CD8-positive, alpha-beta memory T cell (primary cell): ENCODE measurements at regions not wholly inside any gene's neighbourhood (a gene's known extent, or its start where the extent isn't known, plus 50 kb on each side); places are given as distances from the start of the nearest gene placed in this dataset.

Experiments
- CTCF ChIA-PET: fragments of 350-600 bp; sonication (Branson Sonifier 250); formaldehyde crosslinking; loops from one replicate; lab custom pipeline; 2021; ENCODE audit warnings: antibody characterized with exemption; lab: Charles Lee
- POLR2A ChIA-PET: fragments of 350-600 bp; sonication (Branson Sonifier 250); formaldehyde crosslinking; loops from one replicate; lab custom pipeline; 2021; ENCODE audit warnings: antibody characterized with exemption; lab: Charles Lee
- DNase-seq, 5 donors: peaks; one replicate each; pipeline versions ENCODE4 v3.0.0 to v3.0.0-alpha.2; 2020 to 2022; ENCODE audit warnings: mixed read lengths in 1 of 5
- H3K27ac ChIP-seq: one replicate; pipeline ENCODE4 v1.7.0; 2013; ENCODE audit warnings: low read depth, mild to moderate bottlenecking, low read length, moderate library complexity
- H3K27me3 ChIP-seq: 2 replicates; pipeline ENCODE4 v1.7.0; 2013; ENCODE audit warnings: low read length, mild to moderate bottlenecking; ENCODE audit not compliant: insufficient read depth, poor library complexity, severe bottlenecking
- H3K36me3 ChIP-seq: 2 replicates; pipeline ENCODE4 v1.7.0; 2013; ENCODE audit warnings: mild to moderate bottlenecking, low read length, moderate library complexity; ENCODE audit not compliant: insufficient read depth
- H3K4me1 ChIP-seq: 2 replicates; pipeline ENCODE4 v1.7.0; 2013; ENCODE audit warnings: mild to moderate bottlenecking, low read length, moderate library complexity; ENCODE audit not compliant: insufficient read depth
- H3K4me3 ChIP-seq: 2 replicates; pipeline ENCODE4 v1.7.0; 2013; ENCODE audit warnings: mild to moderate bottlenecking, low read length
- H3K9me3 ChIP-seq: 2 replicates; pipeline ENCODE4 v1.7.0; 2013; ENCODE audit warnings: mild to moderate bottlenecking, low read length
- H3K27ac Mint-ChIP-seq, 8 donors: one replicate each; pipeline ENCODE4 v1.8.0; 2020 to 2021; ENCODE audit warnings: mixed read lengths in 8 of 8, mild to moderate bottlenecking in 6 of 8, inconsistent platforms in 3 of 8, moderate library complexity in 3 of 8
- H3K27me3 Mint-ChIP-seq, 2 donors: one replicate each; pipeline ENCODE4 v1.8.0; 2020 to 2021; ENCODE audit warnings: mixed read lengths in 2 of 2, mild to moderate bottlenecking in 1 of 2, moderate library complexity in 1 of 2
- H3K36me3 Mint-ChIP-seq, 3 donors: one replicate each; pipeline ENCODE4 v1.8.0; 2020 to 2021; ENCODE audit warnings: mixed read lengths in 3 of 3, inconsistent platforms in 1 of 3, mild to moderate bottlenecking in 1 of 3
- H3K4me1 Mint-ChIP-seq, 3 donors: one replicate each; pipeline ENCODE4 v1.8.0; 2020 to 2021; ENCODE audit warnings: mixed read lengths in 3 of 3, inconsistent platforms in 1 of 3, mild to moderate bottlenecking in 1 of 3
- H3K4me3 Mint-ChIP-seq, 7 donors: one replicate each; pipeline ENCODE4 v1.8.0; 2020 to 2021; ENCODE audit warnings: mixed read lengths in 7 of 7, mild to moderate bottlenecking in 6 of 7, moderate library complexity in 4 of 7, inconsistent platforms in 2 of 7
- H3K9me3 Mint-ChIP-seq, 5 donors: one replicate each; pipeline ENCODE4 v1.8.0; 2020 to 2022; ENCODE audit warnings: mixed read lengths in 5 of 5, mild to moderate bottlenecking in 3 of 5, moderate library complexity in 2 of 5, inconsistent platforms in 1 of 5

GRCh38 chr7:26485367-26485934, 193.8 kb downstream of the SNX10 start:
- no peak for DNase-seq
- Mint-ChIP-seq H3K36me3 (no peaks in the 10 kb centered on the region), H3K27me3 (peaks cover 7 to 49% of the 10 kb centered on the region in 2 donors), H3K4me3 (no peak overlapping the region), H3K9me3 (peaks cover 0 to 1% (median 0%) of the 10 kb centered on the region in 5 donors), H3K27ac (no peak overlapping the region), H3K4me1 (no peaks in the 10 kb centered on the region)
- Histone ChIP-seq H3K27ac (no peak overlapping the region), H3K27me3 (no peaks in the 10 kb centered on the region), H3K36me3 (no peaks in the 10 kb centered on the region), H3K4me3 (no peak overlapping the region), H3K9me3 (no peaks in the 10 kb centered on the region), H3K4me1 (no peaks in the 10 kb centered on the region)
- CTCF ChIA-PET = no interaction called here
- POLR2A ChIA-PET = no interaction called here

- H3K9me3 ChIP-seq = no peaks in the 10 kb centered on the region
- H3K4me1 ChIP-seq = no peaks in the 10 kb centered on the region
- H3K27me3 Mint-ChIP-seq = peaks cover 0 to 44% of the 10 kb centered on the region in 2 donors
- H3K27me3 ChIP-seq = no peaks in the 10 kb centered on the region
- no peak overlapping the region for H3K27ac ChIP-seq
- H3K9me3 Mint-ChIP-seq = peaks cover 0 to 1% (median 0%) of the 10 kb centered on the region in 5 donors
- H3K36me3 Mint-ChIP-seq = no peaks in the 10 kb centered on the region
- no peak overlapping the region for H3K27ac Mint-ChIP-seq
- H3K4me1 Mint-ChIP-seq = no peaks in the 10 kb centered on the region
- CTCF ChIA-PET = no interaction called here
- H3K4me3 Mint-ChIP-seq = no peak overlapping the region
- H3K36me3 ChIP-seq = no peaks in the 10 kb centered on the region
- no peak for DNase-seq
- no peak overlapping the region for H3K4me3 ChIP-seq
- POLR2A ChIA-PET = no interaction called here
Measured at GRCh38 chr7:26486153-26486552, 194.5 kb downstream of the SNX10 start.

GRCh38 chr7:26487780-26488515, 196.3 kb downstream of the SNX10 start:
- H3K36me3 Mint-ChIP-seq = no peaks in the 10 kb centered on the region
- DNase-seq = no peak
- peak overlapping the region in 1 of 8 donors; percentile 56 for H3K27ac Mint-ChIP-seq
- H3K4me1 Mint-ChIP-seq = no peaks in the 10 kb centered on the region
- H3K9me3 ChIP-seq = no peaks in the 10 kb centered on the region
- H3K9me3 Mint-ChIP-seq = peaks cover 0 to 1% (median 0%) of the 10 kb centered on the region in 5 donors
- peaks cover under 1 to 39% of the 10 kb centered on the region in 2 donors for H3K27me3 Mint-ChIP-seq
- H3K4me3 ChIP-seq = no peak overlapping the region
- H3K27ac ChIP-seq = no peak overlapping the region
- no peak overlapping the region for H3K4me3 Mint-ChIP-seq
- no peaks in the 10 kb centered on the region for H3K36me3 ChIP-seq
- no peaks in the 10 kb centered on the region for H3K27me3 ChIP-seq
- no peaks in the 10 kb centered on the region for H3K4me1 ChIP-seq
- ChIA-PET CTCF (no interaction called here), POLR2A (no interaction called here)

GRCh38 chr7:26489391-26489790, 197.7 kb downstream of the SNX10 start:
- no peak overlapping the region for H3K4me3 Mint-ChIP-seq
- H3K36me3 Mint-ChIP-seq = no peaks in the 10 kb centered on the region
- DNase-seq = no peak
- no peaks in the 10 kb centered on the region for H3K4me1 Mint-ChIP-seq
- ChIA-PET POLR2A (no interaction called here), CTCF (no interaction called here)
- no peak overlapping the region for H3K27ac ChIP-seq
- no peaks in the 10 kb centered on the region for H3K27me3 ChIP-seq
- H3K4me1 ChIP-seq = no peaks in the 10 kb centered on the region
- H3K36me3 ChIP-seq = no peaks in the 10 kb centered on the region
- no peak overlapping the region for H3K4me3 ChIP-seq
- H3K9me3 Mint-ChIP-seq = no peaks in the 10 kb centered on the region
- H3K9me3 ChIP-seq = no peaks in the 10 kb centered on the region
- H3K27me3 Mint-ChIP-seq = peaks cover 5 to 34% of the 10 kb centered on the region in 2 donors
- no peak overlapping the region for H3K27ac Mint-ChIP-seq

GRCh38 chr7:26489906-26490639, 198.4 kb downstream of the SNX10 start:
- H3K36me3 ChIP-seq = no peaks in the 10 kb centered on the region
- ChIA-PET CTCF (no interaction called here), POLR2A (no interaction called here)
- H3K9me3 ChIP-seq = no peaks in the 10 kb centered on the region
- Mint-ChIP-seq H3K4me3 (no peak overlapping the region), H3K27ac (no peak overlapping the region), H3K36me3 (no peaks in the 10 kb centered on the region), H3K27me3 (peaks cover 7 to 28% of the 10 kb centered on the region in 2 donors), H3K4me1 (no peaks in the 10 kb centered on the region), H3K9me3 (no peaks in the 10 kb centered on the region)
- DNase-seq = no peak
- peaks cover 4% of the 10 kb centered on the region for H3K27me3 ChIP-seq
- no peaks in the 10 kb centered on the region for H3K4me1 ChIP-seq
- H3K27ac ChIP-seq = no peak overlapping the region
- H3K4me3 ChIP-seq = no peak overlapping the region

GRCh38 chr7:26490640-26491624, 199.3 kb downstream of the SNX10 start:
- CTCF ChIA-PET = interaction anchor here (1.1 kb wide), 1 partner anchor 10 kb away, joined by 4 read pairs; no protein-coding TSS in a partner anchor
- Mint-ChIP-seq H3K9me3 (no peaks in the 10 kb centered on the region), H3K4me3 (no peak overlapping the region), H3K27ac (peak overlapping the region in 1 of 8 donors; percentile 58), H3K36me3 (no peaks in the 10 kb centered on the region), H3K27me3 (peaks cover 9 to 22% of the 10 kb centered on the region in 2 donors), H3K4me1 (no peaks in the 10 kb centered on the region)
- no peaks in the 10 kb centered on the region for H3K9me3 ChIP-seq
- H3K4me1 ChIP-seq = no peaks in the 10 kb centered on the region
- POLR2A ChIA-PET = no interaction called here
- peaks cover 4% of the 10 kb centered on the region for H3K27me3 ChIP-seq
- no peaks in the 10 kb centered on the region for H3K36me3 ChIP-seq
- H3K27ac ChIP-seq = no peak overlapping the region
- no peak overlapping the region for H3K4me3 ChIP-seq
- no peak for DNase-seq

- no peaks in the 10 kb centered on the region for H3K36me3 ChIP-seq
- Mint-ChIP-seq H3K36me3 (no peaks in the 10 kb centered on the region), H3K4me3 (no peak overlapping the region), H3K27me3 (peaks cover 9 to 15% of the 10 kb centered on the region in 2 donors), H3K4me1 (no peaks in the 10 kb centered on the region), H3K9me3 (no peaks in the 10 kb centered on the region), H3K27ac (no peak overlapping the region)
- ChIA-PET CTCF (no interaction called here), POLR2A (no interaction called here)
- H3K4me1 ChIP-seq = no peaks in the 10 kb centered on the region
- H3K27me3 ChIP-seq = peaks cover 4% of the 10 kb centered on the region
- no peaks in the 10 kb centered on the region for H3K9me3 ChIP-seq
- no peak overlapping the region for H3K27ac ChIP-seq
- H3K4me3 ChIP-seq = no peak overlapping the region
- no peak for DNase-seq
Measured at GRCh38 chr7:26492816-26493215, 201.2 kb downstream of the SNX10 start.
